HepG2 (cell line): ENCODE measurements at regions not wholly inside any gene's neighbourhood (a gene's known extent, or its start where the extent isn't known, plus 50 kb on each side); places are given as distances from the start of the nearest gene placed in this dataset.

Source experiments
- ATAC-seq: fragments of 200-7000 bp; cut with Tn5 transposase; 3 replicates; pipeline ENCODE4 v1.9.1; 2020; ENCODE audit warnings: mild to moderate bottlenecking, moderate library complexity
- BruUV-seq: library from RNA; stranded (reverse); fragments of 400-500 nt; replicated peaks from 2 replicates; lab custom pipeline; 2021; lab: Mats Ljungman, UMichigan
- CTCF ChIA-PET: fragments of 300-600 bp; formaldehyde crosslinking; extraction: SDS; loops from one replicate; lab custom pipeline; 2021; ENCODE audit warnings: low total read pairs, inconsistent platforms, low intra/inter-chr PET ratio; lab: Yijun Ruan, JAX
- POLR2A ChIA-PET: fragments of 350-600 bp; sonication (Branson Sonifier 250); formaldehyde crosslinking; loops from one replicate; lab custom pipeline; 2020; ENCODE audit warnings: antibody characterized with exemption, inconsistent platforms; lab: Yijun Ruan, JAX
- DNase-seq: peaks from one replicate; pipeline ENCODE4 v3.0.0-alpha.2; 2015; ENCODE audit warnings: low spot score
- FAIRE-seq: peaks from 3 replicates; lab custom pipeline; 2011; peaks lifted over from hg19 to GRCh38; lab: Jason Lieb, UNC
- H2AFZ ChIP-seq: one replicate; pipeline ENCODE4 v1.6.1; 2011; ENCODE audit warnings: low read length, inconsistent platforms
- H3K27ac ChIP-seq: fragments of 300-600 bp; 3 replicates; pipeline ENCODE4 v1.8.0; 2011; ENCODE audit warnings: mixed run types, mild to moderate bottlenecking, mixed read lengths, low read length, inconsistent platforms; ENCODE audit not compliant: insufficient read depth; ENCODE audit errors: extremely low read length
- H3K27me3 ChIP-seq, 2 experiments: fragments of 200-600 bp in 1 of 2; 2 replicates in 1 of 2; 3 replicates in 1 of 2; pipeline versions ENCODE4 v1.6.0 to v1.8.0; 2011; ENCODE audit warnings: low read length in 2 of 2, mild to moderate bottlenecking in 2 of 2, moderate library complexity in 2 of 2, inconsistent platforms in 1 of 2; ENCODE audit not compliant: insufficient read depth in 2 of 2, control insufficient read depth in 1 of 2
- H3K36me3 ChIP-seq, 2 experiments: fragments of 200-600 bp in 1 of 2; replicated peaks in 1 of 2; 2 replicates in 1 of 2; 3 replicates in 1 of 2; pipeline versions ENCODE4 v1.5.1 to v1.8.0; 2011; ENCODE audit warnings: low read length in 2 of 2, inconsistent platforms in 1 of 2; ENCODE audit not compliant: insufficient read depth in 2 of 2, control insufficient read depth in 1 of 2
- H3K4me1 ChIP-seq: 2 replicates; pipeline ENCODE4 v1.5.1; 2012; ENCODE audit warnings: low read length, inconsistent platforms; ENCODE audit not compliant: insufficient read depth
- H3K4me2 ChIP-seq: 2 replicates; pipeline ENCODE4 v1.6.0; 2011; ENCODE audit warnings: low read depth, low read length, inconsistent platforms
- H3K4me3 ChIP-seq, 3 experiments: fragments of 200-600 bp in 1 of 3; sonication (generic), shearing (Covaris generic) in 1 of 3; replicated peaks in 1 of 3; 2 replicates each; pipeline ENCODE4 v1.5.1; 2011 to 2016; ENCODE audit warnings: low read length in 3 of 3, inconsistent platforms in 2 of 3, low read depth in 2 of 3, mild to moderate bottlenecking in 2 of 3, control low read depth in 1 of 3, mixed read lengths in 1 of 3; ENCODE audit not compliant: insufficient read depth in 1 of 3
- H3K79me2 ChIP-seq: one replicate; pipeline ENCODE4 v1.6.1; 2011; ENCODE audit warnings: low read length, inconsistent platforms; ENCODE audit not compliant: insufficient read depth
- H3K9ac ChIP-seq: 2 replicates; pipeline ENCODE4 v1.6.0; 2011; ENCODE audit warnings: mild to moderate bottlenecking, low read depth, low read length, inconsistent platforms; ENCODE audit not compliant: insufficient read depth
- H3K9me3 ChIP-seq: 2 replicates; pipeline ENCODE4 v1.5.1; 2012; ENCODE audit warnings: mild to moderate bottlenecking, low read length
- H4K20me1 ChIP-seq: 2 replicates; pipeline ENCODE4 v1.6.0; 2011; ENCODE audit warnings: inconsistent platforms, mild to moderate bottlenecking, low read length, moderate library complexity; ENCODE audit not compliant: insufficient read depth
- KDM3A ChIP-seq: IDR thresholded peaks from 2 replicates; pipeline ENCODE4 v1.6.1; 2018; ENCODE audit warnings: low read depth, missing compliant biosample characterization
- KDM5A ChIP-seq: fragments of 200-600 bp; sonication (generic); IDR thresholded peaks from 2 replicates; pipeline ENCODE4 v1.7.0; 2018; ENCODE audit warnings: antibody characterized with exemption, mild to moderate bottlenecking, low read length, borderline replicate concordance
- MATR3 ChIP-seq: sonication (generic); formaldehyde crosslinking; IDR thresholded peaks from 2 replicates; pipeline ENCODE4 v1.4.0; 2020; ENCODE audit warnings: missing genetic modification reagents
- SCMH1 ChIP-seq: sonication (generic); formaldehyde crosslinking; IDR thresholded peaks from 2 replicates; pipeline ENCODE4 v1.9.0; 2021; ENCODE audit warnings: missing genetic modification reagents, mild to moderate bottlenecking, borderline replicate concordance
- TFAP4 ChIP-seq: sonication (generic); IDR thresholded peaks from 2 replicates; pipeline ENCODE4 v1.6.1; 2016; ENCODE audit warnings: low read depth, borderline replicate concordance
- TGIF2 ChIP-seq: IDR thresholded peaks from 2 replicates; pipeline ENCODE4 v1.6.1; 2016; ENCODE audit warnings: control low read depth, missing compliant biosample characterization
- TMF1 ChIP-seq: sonication (generic); formaldehyde crosslinking; IDR thresholded peaks from 2 replicates; pipeline ENCODE4 v1.8.1; 2022; ENCODE audit warnings: low read depth, missing genetic modification reagents
- USF2 ChIP-seq, 2 experiments: sonication (generic) in 1 of 2; formaldehyde crosslinking in 1 of 2; IDR thresholded peaks; 2 replicates each; pipeline versions ENCODE4 v1.5.1 to v1.6.1; 2011 to 2020; ENCODE audit warnings: borderline replicate concordance in 1 of 2, low read depth in 1 of 2, low read length in 1 of 2, mild to moderate bottlenecking in 1 of 2, missing genetic modification reagents in 1 of 2, moderate library complexity in 1 of 2
- ZBTB3 ChIP-seq: sonication (generic); formaldehyde crosslinking; IDR thresholded peaks from 2 replicates; pipeline ENCODE4 v1.4.0; 2020; ENCODE audit warnings: low read depth, mild to moderate bottlenecking, moderate library complexity, missing genetic modification reagents, borderline replicate concordance
- ZNF644 ChIP-seq: IDR thresholded peaks from 2 replicates; pipeline ENCODE4 v1.6.1; 2016; ENCODE audit warnings: low read depth
- ZNF800 ChIP-seq: sonication (generic); formaldehyde crosslinking; IDR thresholded peaks from 2 replicates; pipeline ENCODE4 v1.4.0; 2020; ENCODE audit warnings: missing genetic modification reagents
- whole genome bisulfite sequencing: methylation state at CpG from one replicate; pipeline ENCODE4 v1.1.6; 2017; ENCODE audit warnings: low lambda C conversion rate; 5-methylcytosine and 5-hydroxymethylcytosine counted together
- in situ Hi-C: cut with HindIII; loops from 2 replicates; pipeline ENCODE4 v1.10.0; 2017; ENCODE audit warnings: low pct_unique_long_range_greater_than_20kb; ENCODE audit not compliant: extremely low pct_ligation_motif_present
- intact Hi-C: fragments of 100-400 bp; cut with micrococcal nuclease; formaldehyde crosslinking; loops from one replicate; pipeline ENCODE4 v1.10.0; 2022; ENCODE audit not compliant: unreplicated experiment

GRCh38 chr2:7973801-7974480 is 707.9 kb upstream of the ID2 start:
- no peak overlapping the region for H3K9ac ChIP-seq
- no peak overlapping the region for H3K4me2 ChIP-seq
- H3K4me1 ChIP-seq: no peaks in the 10 kb centered on the region
- TF ChIP-seq ZBTB3 (CRISPR knock-in tag) (no peak), KDM5A (no peak), ZNF644 (CRISPR knock-in tag) (no peak)
- TF ChIP-seq, all 625 proteins: peak for 0
- no peak for DNase-seq
- POLR2A ChIA-PET: no interaction called here
- CTCF ChIA-PET: no interaction called here
- Histone ChIP-seq H3K36me3 (no peaks in the 10 kb centered on the region), H4K20me1 (no peaks in the 10 kb centered on the region), H2AFZ (no peak overlapping the region), H3K27ac (no peak overlapping the region), H3K27me3 (peaks cover 2 to 23% of the 10 kb centered on the region in 2 experiments; a peak in 3 of 5 replicates), H3K79me2 (no peaks in the 10 kb centered on the region), H3K4me3 (no peak overlapping the region), H3K9me3 (no peaks in the 10 kb centered on the region)
- BruUV-seq: no TSS peak
- in situ Hi-C loops: no loop called here
- 47% methylated on average over 8 of the region's 8 CpGs for WGBS
- ATAC-seq: no peak
- intact Hi-C loops: no loop called here
- no peak for FAIRE-seq

GRCh38 chr2:7974936-7975335 is 706.9 kb upstream of the ID2 start:
- CTCF ChIA-PET: no interaction called here
- no TSS peak for BruUV-seq

More at GRCh38 chr2:7974936-7975335, 706.9 kb upstream of the ID2 start:
- POLR2A ChIA-PET: no interaction called here
- Histone ChIP-seq H3K4me3 (no peak overlapping the region), H3K36me3 (no peaks in the 10 kb centered on the region), H3K27me3 (peaks cover 2 to 19% of the 10 kb centered on the region in 2 experiments; a peak in 3 of 5 replicates), H3K4me1 (no peaks in the 10 kb centered on the region), H3K27ac (no peak overlapping the region), H2AFZ (no peak overlapping the region), H3K9me3 (no peaks in the 10 kb centered on the region), H3K79me2 (no peaks in the 10 kb centered on the region), H3K4me2 (no peak overlapping the region), H4K20me1 (no peaks in the 10 kb centered on the region), H3K9ac (no peak overlapping the region)
- ATAC-seq: no peak
- in situ Hi-C loops: no loop called here
- 57% methylated on average over 5 of the region's 5 CpGs for WGBS
- no peak for TF ChIP-seq TGIF2 (CRISPR knock-in tag)
- no peak for TF ChIP-seq ZNF800 (CRISPR knock-in tag)
- no peak for TF ChIP-seq SCMH1 (CRISPR knock-in tag)
- TF ChIP-seq TMF1 (CRISPR knock-in tag): no peak
- TF ChIP-seq KDM3A (CRISPR knock-in tag): no peak
- TF ChIP-seq MATR3 (CRISPR knock-in tag): no peak
- no peak for TF ChIP-seq USF2 (IDR thresholded peaks at IDR 0.05; ENCODE audit: low read depth, low read length)
- TF ChIP-seq USF2 (CRISPR knock-in tag; IDR thresholded peaks at IDR 0.05; ENCODE audit: borderline replicate concordance): no peak
- TF ChIP-seq TFAP4: no peak
- DNase-seq: no peak
- no peak for FAIRE-seq
- intact Hi-C loops: no loop called here
